SK-N-DZ (cell line): ENCODE measurements at regions not wholly inside any gene's neighbourhood (a gene's known extent, or its start where the extent isn't known, plus 50 kb on each side); places are given as distances from the start of the nearest gene placed in this dataset.
A peak's percentile ranks its signal among the peaks of the same experiment; 100 is the strongest.

Experiments
- DNase-seq: peaks from one replicate; pipeline ENCODE4 v3.0.0-alpha.2; 2015; ENCODE audit warnings: low spot score

DNA sequence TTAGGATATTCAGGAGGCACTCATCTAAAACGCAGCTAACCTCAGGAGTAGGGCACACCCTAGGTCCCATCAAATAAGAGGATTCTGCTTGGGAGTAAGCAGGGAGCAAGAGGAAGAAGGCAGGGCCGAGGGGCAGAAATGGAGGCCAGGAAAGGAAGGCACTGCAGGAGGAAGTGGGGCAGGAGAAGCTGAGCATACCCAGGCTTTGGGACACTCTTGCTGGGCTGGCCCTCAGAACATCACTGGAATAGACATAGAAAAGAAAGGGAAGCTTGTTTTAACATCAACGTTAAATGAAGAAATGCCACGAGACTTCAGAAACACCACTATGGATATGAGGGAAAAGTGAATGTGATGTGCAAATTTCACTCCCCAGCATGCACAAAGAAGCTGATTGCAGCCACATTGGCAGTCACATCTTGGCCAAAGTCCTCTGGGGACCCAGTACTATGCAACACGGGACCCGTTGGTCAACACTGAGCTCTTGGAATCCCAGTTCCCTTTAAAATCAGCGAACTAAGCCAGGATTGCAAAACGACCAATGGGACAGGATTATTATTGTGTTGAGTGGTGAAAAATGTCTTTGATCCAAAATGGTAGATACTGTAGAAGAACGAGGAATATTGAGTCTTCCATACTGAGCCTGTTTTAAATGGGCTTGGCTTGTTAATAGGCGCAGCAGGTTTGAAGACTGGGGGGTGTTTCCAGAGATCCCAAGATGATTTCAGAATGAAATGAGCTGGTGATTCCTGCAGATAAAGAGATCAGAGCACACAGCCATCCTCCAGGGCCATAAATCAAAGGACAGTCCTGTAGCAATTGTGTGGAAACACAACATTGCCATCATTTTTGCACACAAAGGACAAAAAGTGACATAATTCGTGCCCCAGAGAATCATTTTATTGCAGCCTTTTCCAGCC, 152.4 kb downstream of the TOMM20 start:
- DNase-seq: peak; percentile 51

- no peak for DNase-seq
Observed at GRCh38 chr1:234975122-234975940, 153.3 kb downstream of the TOMM20 start.

DNA sequence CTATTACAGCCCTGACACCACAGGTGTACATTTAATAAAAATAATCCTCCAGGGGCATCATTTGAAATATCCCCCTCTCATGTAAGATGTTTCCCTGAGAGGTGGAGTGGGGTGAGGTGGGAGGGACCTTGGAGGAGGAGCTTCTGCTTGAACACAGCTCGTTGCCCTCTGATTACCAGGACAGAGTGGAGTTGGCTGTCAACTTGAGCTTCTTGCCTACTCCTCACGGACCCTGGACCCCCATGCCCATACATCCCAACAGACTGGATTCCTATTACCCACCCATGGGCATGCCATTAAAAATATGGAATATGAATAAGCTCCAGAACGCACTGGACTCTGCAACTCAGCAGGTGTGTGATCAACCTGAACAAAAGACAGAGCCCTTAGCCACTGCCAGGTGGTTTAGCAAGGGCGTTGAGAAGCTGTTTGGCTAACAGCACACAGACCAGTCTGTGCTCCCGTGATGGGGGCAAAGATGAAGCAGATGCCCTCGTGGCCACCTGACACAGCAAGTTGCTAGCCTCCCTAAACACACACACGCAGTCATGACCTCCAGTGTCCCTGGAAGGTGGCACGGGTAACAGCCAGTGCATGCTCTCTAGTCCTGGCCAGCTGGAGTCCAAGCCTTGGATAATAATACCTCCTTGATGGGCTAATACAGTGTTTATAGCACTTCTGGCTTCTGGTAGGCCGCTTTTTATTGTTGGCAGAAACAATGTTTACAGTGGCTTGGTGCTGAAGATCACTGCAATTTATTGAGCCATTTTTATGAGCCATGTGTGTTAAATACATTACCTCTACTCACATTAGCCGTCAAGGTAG, 155.0 kb downstream of the TOMM20 start:
- no peak for DNase-seq

- DNase-seq: no peak
Observed at GRCh38 chr1:234972411-234973191, 156.0 kb downstream of the TOMM20 start.

DNA sequence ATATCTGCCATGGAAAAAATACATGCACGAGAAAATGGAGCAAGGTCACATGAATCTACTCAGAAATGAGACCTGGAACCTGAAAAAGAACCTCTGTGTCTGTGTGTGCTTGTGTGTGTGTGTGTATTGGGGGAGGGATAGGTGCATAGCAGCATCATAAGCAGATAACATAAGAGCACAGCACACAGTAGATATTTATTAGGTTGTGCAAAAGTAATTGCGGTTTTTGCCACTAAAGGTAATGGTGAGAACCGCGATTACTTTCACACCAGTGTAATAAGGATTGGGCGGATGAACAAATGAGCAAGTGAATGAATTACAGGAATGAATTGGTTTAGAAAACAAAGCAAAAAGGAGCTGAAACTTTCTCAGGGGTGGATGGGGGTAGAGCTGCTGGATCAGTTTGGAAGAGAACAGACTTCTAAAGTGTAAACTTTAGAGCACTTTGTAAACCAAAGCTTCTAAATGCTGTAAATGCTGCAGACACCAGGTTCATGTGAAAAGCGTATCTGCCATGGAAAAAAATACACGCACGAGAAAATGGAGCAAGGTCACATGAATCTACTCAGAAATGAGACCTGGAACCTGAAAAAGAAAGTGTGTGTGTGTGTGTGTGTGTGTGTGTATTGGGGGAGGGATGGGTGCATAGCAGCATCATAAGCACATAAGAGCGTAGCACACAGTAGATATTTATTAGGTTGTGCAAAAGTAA, 156.9 kb downstream of the TOMM20 start:
- DNase-seq: no peak

GRCh38 chr1:234970731-234971476, 157.7 kb downstream of the TOMM20 start:
- DNase-seq: peak; percentile 32

GRCh38 chr1:234970401-234970730, 158.3 kb downstream of the TOMM20 start:
- DNase-seq: no peak

GRCh38 chr1:234969581-234970400, 158.8 kb downstream of the TOMM20 start:
- peak; percentile 67 for DNase-seq

DNA sequence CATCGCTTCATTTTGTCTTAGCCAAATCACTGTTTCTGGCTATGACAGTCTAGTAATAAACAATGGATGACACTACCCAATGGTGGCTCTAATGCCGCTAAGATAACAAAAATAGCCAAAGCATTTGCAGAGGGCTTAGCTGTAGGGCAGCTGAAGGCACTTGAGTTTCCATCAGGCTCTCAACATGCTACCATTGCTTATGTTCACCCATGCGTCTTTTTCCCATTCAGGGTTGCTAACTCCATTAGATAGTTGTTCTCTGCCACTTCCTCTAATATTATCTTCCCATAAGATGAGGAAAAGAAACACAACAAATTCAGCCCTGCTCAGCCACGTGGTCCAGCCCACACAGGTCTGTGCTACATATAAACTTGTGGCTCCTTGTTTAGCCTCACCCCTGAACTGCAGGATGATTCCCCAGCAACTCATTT, 159.6 kb downstream of the TOMM20 start:
- DNase-seq: no peak

DNA sequence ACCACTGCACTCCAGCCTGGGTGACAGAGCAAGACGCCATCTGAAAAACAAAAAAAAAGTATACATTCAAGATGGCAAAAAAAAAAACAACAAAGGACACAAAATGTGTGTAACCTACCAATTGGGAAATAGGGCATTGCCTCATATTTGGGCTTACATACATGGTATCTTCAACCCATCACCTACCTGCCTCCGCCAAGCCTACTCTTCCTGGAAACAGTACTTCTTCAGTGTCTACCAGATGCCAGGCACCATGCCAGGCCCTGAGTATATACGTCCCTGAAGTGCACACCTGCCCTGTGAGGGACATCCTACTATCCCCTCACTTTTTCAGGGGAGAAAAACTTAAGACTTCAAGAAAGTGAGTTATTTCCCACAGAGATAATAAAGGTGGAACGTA, 160.2 kb downstream of the TOMM20 start:
- no peak for DNase-seq

DNA sequence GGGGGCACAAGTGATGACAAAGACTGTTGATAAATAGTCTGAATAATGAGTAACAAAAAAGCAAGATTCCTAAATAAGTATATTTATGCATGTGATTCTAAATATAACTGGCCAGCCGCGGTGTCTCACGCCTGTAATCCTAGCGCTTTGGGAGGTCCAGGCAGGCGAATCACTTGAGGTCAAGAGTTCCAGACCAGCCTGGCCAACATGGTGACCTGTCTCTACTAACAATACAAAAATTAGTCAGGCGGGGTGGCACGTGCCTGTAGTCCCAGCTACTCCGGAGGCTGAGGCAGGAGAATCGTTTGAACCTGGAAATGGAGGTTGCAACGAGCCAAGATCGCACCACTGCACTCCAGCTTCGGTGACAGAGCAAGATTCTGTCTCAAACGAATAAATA, 161.5 kb downstream of the TOMM20 start:
- no peak for DNase-seq

DNA sequence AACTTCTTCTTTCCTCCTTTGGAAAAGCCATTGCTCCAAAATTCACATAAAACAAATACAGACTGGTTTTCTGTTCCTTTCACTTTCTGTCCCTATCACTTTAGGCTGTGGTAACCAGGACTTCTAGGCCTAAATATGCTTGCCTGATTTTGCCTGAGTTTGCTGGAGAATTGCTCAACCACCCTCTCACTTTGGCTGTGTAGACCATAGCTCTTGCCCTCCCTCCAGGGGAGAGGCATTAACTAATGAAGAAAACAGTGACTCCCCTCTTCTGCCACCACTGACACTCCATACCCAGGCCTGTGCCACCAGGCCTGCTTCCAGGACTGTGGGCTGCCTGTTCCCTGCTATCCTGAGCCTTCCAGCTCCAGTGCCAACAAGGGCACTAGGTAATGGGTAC, 163.5 kb downstream of the TOMM20 start:
- DNase-seq: no peak

DNA sequence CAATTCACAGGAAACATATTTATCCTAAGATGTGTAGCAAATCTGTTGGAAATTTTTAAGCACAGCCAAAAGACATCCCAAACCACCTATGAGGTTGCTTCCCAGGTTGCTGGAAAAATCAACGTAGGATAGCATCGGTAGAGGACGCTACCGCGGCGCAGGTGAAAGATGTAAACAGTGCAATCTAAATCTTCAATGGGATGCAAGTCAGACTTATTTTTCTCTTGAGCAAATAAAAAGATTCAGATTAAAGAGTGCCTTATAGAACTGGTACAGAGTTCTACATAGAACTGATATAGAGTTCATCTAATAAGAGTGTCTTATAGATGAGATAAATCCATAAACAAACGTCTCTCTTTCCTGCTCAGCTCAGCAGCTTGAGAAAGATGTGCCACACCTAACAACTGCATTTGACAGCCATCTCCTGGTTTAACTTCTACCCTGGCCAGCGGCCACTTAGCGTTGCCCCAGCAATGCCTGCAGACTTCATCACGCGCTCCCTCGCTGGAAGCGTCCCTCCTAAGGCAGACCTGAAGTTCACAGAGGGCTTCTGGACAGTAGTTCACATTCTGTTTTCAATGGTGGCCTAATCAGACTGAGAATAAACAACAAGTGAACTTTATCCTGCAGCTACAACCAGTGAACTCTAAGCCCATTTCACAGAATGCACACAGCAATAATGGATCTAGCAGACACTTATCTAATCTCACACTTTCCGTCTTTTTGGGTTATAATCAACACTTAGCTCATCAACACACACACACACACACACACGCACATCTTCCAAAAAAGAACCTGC, 164.5 kb downstream of the TOMM20 start:
- DNase-seq: no peak

GRCh38 chr1:234963180-234963903, 165.3 kb downstream of the TOMM20 start:
- no peak for DNase-seq

DNA sequence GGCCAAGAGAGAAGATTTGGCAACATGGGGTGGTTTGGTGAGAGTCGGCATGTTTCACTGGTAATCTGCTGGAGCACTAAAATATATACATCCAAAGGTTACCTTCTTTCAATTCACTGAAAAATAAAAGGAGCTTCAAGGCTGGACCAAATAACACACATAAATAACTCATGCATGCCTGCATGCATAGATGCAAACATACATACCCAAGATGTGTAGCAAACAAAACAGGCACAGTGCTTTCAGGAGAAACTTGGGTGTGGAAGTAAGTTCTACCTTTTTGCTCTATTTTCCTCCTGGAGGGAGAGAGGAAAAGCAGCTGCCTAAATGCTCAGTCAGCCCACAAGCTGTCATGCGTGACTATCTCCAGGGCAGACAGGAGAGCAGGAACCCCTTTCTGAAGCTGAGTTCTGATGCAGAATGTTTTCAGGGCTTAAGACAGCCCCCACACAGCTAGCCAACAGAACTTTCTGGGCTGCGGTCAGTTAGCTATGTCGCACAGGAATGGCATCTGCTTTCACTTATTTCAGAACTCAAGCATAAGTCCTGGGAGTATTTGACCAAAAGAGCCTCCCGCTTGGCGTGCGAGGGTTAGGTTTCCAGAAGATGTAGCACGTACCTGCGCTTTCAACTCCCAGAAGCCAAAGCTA, 166.2 kb downstream of the TOMM20 start:
- no peak for DNase-seq

- no peak for DNase-seq
Observed at GRCh38 chr1:234961456-234962339, 166.9 kb downstream of the TOMM20 start.
